Sigmoid colon (tissue), 6 donors: ENCODE measurements at regions not wholly inside any gene's neighbourhood (a gene's known extent, or its start where the extent isn't known, plus 50 kb on each side); places are given as distances from the start of the nearest gene placed in this dataset.
"Not testable (repeated sequence)": the region's sequence is repeated elsewhere in the genome, so short reads cannot be mapped to it uniquely, and the experiment has no call there.

Source experiments
- DNase-seq: peaks from one replicate; pipeline ENCODE4 v3.0.0-alpha.2; 2019
- H3K27ac ChIP-seq, 4 donors: fragments of 200-600 bp; sonication (generic); one replicate each; pipeline ENCODE4 v1.5.1; 2016 to 2019; ENCODE audit warnings: mild to moderate bottlenecking in 1 of 4
- H3K27me3 ChIP-seq, 3 donors: fragments of 200-600 bp; sonication (generic); one replicate each; pipeline ENCODE4 v1.5.1; 2019; ENCODE audit warnings: mild to moderate bottlenecking in 1 of 3
- H3K36me3 ChIP-seq, 4 donors: fragments of 200-600 bp; sonication (generic); one replicate each; pipeline ENCODE4 v1.5.1; 2016 to 2019
- H3K4me1 ChIP-seq, 4 donors: fragments of 200-600 bp; sonication (generic); one replicate each; pipeline ENCODE4 v1.5.1; 2017 to 2019
- H3K4me3 ChIP-seq, 4 donors: fragments of 200-600 bp; sonication (generic); one replicate each; pipeline ENCODE4 v1.5.1; 2017 to 2019; ENCODE audit warnings: mild to moderate bottlenecking in 2 of 4, moderate library complexity in 1 of 4
- H3K9me3 ChIP-seq, 4 donors: fragments of 200-600 bp in 3 of 4; sonication (generic) in 3 of 4; one replicate each; pipeline versions ENCODE4 v1.5.1 to v1.6.1; 2013 to 2019
- CTCF ChIP-seq, 4 experiments: fragments of 450-650 bp in 3 of 4; fragments of 200-600 bp in 1 of 4; IDR thresholded peaks; one replicate each; pipeline ENCODE4 v1.5.1; 2016 to 2019; ENCODE audit warnings: antibody characterized with exemption in 4 of 4, mild to moderate bottlenecking in 3 of 4, moderate library complexity in 2 of 4
- EP300 ChIP-seq, 4 donors: sonication (generic); formaldehyde crosslinking; IDR thresholded peaks; one replicate each; pipeline ENCODE4 v1.6.1; 2017; ENCODE audit warnings: antibody characterized with exemption in 4 of 4
- POLR2A ChIP-seq, 2 donors: fragments of 450-650 bp; IDR thresholded peaks; one replicate each; pipeline ENCODE4 v1.6.1; 2016; ENCODE audit warnings: antibody characterized with exemption in 2 of 2, mild to moderate bottlenecking in 2 of 2, moderate library complexity in 2 of 2
- POLR2AphosphoS5 ChIP-seq, 4 donors: sonication (generic); formaldehyde crosslinking; IDR thresholded peaks; one replicate each; pipeline ENCODE4 v1.6.1; 2017; ENCODE audit warnings: antibody characterized with exemption in 4 of 4
- WGBS, 2 donors: extraction: QIAGEN DNeasy Blood & Tissue Kit; methylation state at CpG; one replicate each; pipeline ENCODE4 v1.1.7; 2013; 5-methylcytosine and 5-hydroxymethylcytosine counted together
- intact Hi-C: fragments of 100-400 bp; cut with DNase I; formaldehyde crosslinking; loops from one replicate; pipeline ENCODE4 v1.15.1; 2023
- donor health status: healthy with polysubstance abuse.
- donor health status: healthy.

DNA sequence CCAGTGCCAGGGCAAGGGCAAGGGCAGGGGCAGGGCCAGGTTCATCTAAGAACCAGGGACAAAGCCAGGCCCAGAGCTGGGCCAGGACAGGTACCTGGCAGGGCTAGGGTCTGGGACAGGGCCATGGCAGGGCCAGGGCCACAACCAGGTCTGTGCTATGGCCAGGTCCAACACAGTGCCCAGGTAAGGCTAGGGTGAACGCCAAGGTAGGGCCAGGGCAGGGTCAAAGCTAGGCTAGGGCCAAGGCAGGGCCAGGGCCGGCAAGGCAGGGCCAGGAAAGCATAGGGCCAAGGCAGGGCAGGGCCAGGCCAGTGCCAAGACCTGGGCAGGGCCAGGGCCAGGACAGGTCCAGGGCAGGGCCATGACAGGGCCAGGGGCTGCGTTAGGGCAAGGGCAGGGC, 398.7 kb downstream of the GOLGA6L6 start:
- H3K4me1 ChIP-seq, H3K27me3 ChIP-seq, intact Hi-C loops, H3K36me3 ChIP-seq, H3K9me3 ChIP-seq, H3K27ac ChIP-seq, H3K4me3 ChIP-seq: not testable (repeated sequence)
- peak; percentile 5 for DNase-seq
- 55 to 75% methylated on average over 2 of the region's 3 CpGs for WGBS, 2 donors

DNA sequence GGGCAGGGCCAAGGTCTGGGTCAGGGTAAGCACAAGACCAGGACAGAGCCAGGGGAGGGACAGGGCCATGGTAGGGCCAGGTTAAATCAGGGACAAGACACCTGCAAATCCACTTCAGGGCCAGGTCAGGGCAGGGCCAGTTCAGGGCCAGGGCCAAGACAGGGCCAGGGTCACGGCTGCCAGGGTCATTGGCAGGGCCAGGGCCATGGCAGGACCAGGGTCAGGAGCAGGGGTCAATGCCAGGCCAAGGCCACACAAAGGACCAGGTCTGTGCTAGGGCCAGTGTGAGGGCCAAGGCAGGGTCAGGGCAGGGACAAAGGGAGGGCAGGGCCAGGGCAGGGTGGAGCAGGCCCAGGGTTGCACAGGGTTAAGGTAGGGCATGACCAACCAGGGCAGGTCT, 399.2 kb downstream of the GOLGA6L6 start:
- H3K27me3 ChIP-seq, H3K4me3 ChIP-seq, intact Hi-C loops, H3K4me1 ChIP-seq, H3K27ac ChIP-seq, H3K36me3 ChIP-seq, H3K9me3 ChIP-seq: not testable (repeated sequence)
- WGBS, 2 donors: 23 to 49% methylated on average over 1 of the region's 1 CpG
- peak; percentile 46 for DNase-seq

GRCh38 chr15:20124668-20125067, 416.9 kb downstream of the GOLGA6L6 start:
- H3K4me3 ChIP-seq, H3K4me1 ChIP-seq, DNase-seq, H3K27ac ChIP-seq, H3K9me3 ChIP-seq, H3K36me3 ChIP-seq, intact Hi-C loops, H3K27me3 ChIP-seq: not testable (repeated sequence)
- 77 to 79% methylated on average over 3 of the region's 4 CpGs for WGBS, 2 donors

DNA sequence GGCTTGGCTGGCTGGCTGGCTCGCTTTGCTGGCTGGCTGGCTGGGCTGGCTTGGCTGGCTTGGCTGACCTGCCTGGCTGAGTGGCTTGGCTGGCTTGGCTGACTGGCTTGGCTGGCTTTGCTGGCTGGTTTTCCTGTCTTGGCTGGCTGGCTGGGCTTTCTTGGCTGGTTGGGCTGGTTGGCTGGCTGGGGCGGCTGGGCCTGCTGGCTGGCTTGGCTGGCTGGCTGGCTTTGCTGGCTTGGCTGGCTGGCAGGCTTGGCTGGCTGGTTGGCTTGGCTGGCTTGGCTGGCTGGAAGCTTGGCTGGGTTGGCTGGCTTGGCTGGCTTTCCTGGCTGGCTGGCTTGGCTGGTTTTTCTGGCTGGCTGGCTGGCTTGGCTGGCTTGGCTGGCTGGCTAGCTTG, 435.6 kb downstream of the GOLGA6L6 start:
- DNase-seq: peak; percentile 70
- WGBS, 2 donors: 66 to 75% methylated on average over 2 of the region's 2 CpGs
- Histone ChIP-seq H3K27ac (no peak overlapping the region), H3K4me1 (no peaks in the 10 kb centered on the region), H3K27me3 (no peaks in the 10 kb centered on the region), H3K9me3 (no peaks in the 10 kb centered on the region), H3K4me3 (no peak overlapping the region), H3K36me3 (no peaks in the 10 kb centered on the region)
- intact Hi-C loops: no loop called here
- TF ChIP-seq EP300 (IDR thresholded peaks at IDR 0.05) (no peak), POLR2AphosphoS5 (IDR thresholded peaks at IDR 0.05) (no peak), POLR2A (IDR thresholded peaks at IDR 0.05) (no peak), CTCF (IDR thresholded peaks at IDR 0.05) (no peak)

GRCh38 chr15:20105011-20105990, 436.3 kb downstream of the GOLGA6L6 start:
- H3K36me3 ChIP-seq, intact Hi-C loops, H3K9me3 ChIP-seq, H3K4me1 ChIP-seq, H3K4me3 ChIP-seq, H3K27me3 ChIP-seq, H3K27ac ChIP-seq: not testable (repeated sequence)
- peak; percentile 64 for DNase-seq
- WGBS, 2 donors: 88% methylated on average over 2 of the region's 3 CpGs

DNA sequence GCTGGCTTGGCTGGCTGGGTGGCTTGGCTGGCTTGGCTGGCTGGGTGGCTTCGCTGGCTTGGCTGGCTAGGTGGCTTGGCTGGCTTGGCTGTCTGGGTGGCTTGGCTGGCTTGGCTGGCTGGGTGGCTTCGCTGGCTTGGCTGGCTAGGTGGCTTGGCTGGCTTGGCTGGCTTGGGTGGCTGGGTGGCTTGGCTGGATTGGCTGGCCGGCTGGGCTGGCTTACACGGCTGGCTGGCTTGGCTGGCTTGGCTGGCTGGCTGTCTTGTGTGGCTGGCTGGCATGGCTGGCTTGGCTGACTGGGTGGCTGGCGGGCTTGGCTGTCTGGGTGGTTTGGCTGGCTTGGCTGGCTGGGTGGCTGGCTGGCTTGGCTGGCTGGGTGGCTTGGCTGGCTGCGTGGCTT, 437.0 kb downstream of the GOLGA6L6 start:
- H3K4me1 ChIP-seq, H3K9me3 ChIP-seq, intact Hi-C loops, H3K4me3 ChIP-seq, H3K27ac ChIP-seq, H3K36me3 ChIP-seq, H3K27me3 ChIP-seq: not testable (repeated sequence)
- 73 to 84% methylated on average over 5 of the region's 6 CpGs for WGBS, 2 donors
- DNase-seq: peak; percentile 79

GRCh38 chr15:20102862-20103261, 438.7 kb downstream of the GOLGA6L6 start:
- DNase-seq: peak; percentile 75

DNA sequence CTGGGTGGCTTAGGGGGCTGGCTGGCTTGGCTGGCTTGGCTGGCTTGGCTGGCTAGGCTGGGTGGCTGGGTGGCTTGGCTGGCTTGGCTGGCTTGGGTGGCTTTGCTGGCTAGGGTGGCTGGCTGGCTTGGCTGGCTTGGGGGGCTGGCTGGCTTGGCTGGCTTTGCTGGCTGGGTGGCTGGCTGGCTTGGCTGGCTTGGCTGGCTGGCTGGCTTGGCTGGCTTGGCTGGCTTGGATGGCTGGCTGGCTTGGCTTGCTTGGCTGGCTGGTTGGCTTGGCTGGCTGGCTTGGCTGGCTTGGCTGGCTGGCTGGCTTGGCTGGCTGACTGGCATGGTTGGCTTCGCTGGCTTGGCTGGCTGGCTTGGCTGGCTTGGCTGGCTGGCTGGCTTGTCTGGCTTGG, 439.4 kb downstream of the GOLGA6L6 start:
- H3K36me3 ChIP-seq, H3K27me3 ChIP-seq, H3K4me3 ChIP-seq, H3K27ac ChIP-seq, H3K4me1 ChIP-seq, H3K9me3 ChIP-seq, intact Hi-C loops: not testable (repeated sequence)
- WGBS, 2 donors: 72 to 74% methylated on average over 1 of the region's 1 CpG
- DNase-seq: peak; percentile 67

More at GRCh38 chr15:20102862-20103261, 438.7 kb downstream of the GOLGA6L6 start:
- H3K27me3 ChIP-seq, H3K4me1 ChIP-seq, H3K9me3 ChIP-seq, H3K36me3 ChIP-seq, intact Hi-C loops, H3K4me3 ChIP-seq, H3K27ac ChIP-seq: not testable (repeated sequence)
- WGBS, 2 donors: 79 to 83% methylated on average over 5 of the region's 5 CpGs

- WGBS, 2 donors: no CpG with 5 or more reads among the region's 3 CpGs
- H3K27ac ChIP-seq, H3K4me1 ChIP-seq, H3K27me3 ChIP-seq, H3K36me3 ChIP-seq, H3K4me3 ChIP-seq, DNase-seq, H3K9me3 ChIP-seq, intact Hi-C loops: not testable (repeated sequence)
Observed at GRCh38 chr15:20101281-20101680, 440.3 kb downstream of the GOLGA6L6 start.

GRCh38 chr15:20100604-20101270, 440.9 kb downstream of the GOLGA6L6 start:
- H3K4me1 ChIP-seq, H3K36me3 ChIP-seq, intact Hi-C loops, H3K4me3 ChIP-seq, H3K9me3 ChIP-seq, DNase-seq, H3K27me3 ChIP-seq, H3K27ac ChIP-seq: not testable (repeated sequence)
- no CpG with 5 or more reads among the region's 8 CpGs for WGBS, 2 donors

DNA sequence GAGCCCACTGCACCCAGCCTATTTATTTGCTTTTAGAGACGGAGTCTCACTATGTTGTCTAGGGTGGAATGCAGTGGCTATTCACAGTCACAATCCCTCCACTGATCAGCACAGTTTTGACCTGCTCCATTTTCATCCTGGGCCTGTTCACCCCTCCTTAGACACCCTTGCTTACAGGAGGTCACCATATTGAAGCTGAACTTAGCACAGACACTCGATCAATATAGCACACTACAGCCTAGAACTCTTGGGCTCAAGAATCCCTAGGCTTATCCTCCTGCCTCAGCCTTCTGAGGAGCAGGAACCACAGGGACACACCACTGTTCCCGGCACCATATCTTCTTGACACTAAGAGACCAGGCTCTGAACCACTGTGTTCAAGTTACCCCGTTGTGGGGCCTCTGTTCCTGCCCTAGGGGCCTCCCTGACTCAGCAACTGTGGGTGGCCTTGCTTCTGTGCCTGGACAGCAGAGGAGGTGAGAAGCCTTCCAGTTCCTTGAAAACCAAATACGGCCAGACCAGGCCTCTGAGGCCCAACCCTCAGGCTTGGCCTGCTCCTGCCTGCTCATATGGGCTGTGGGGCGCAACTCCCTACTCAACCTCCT, 445.8 kb downstream of the GOLGA6L6 start:
- WGBS, 2 donors: 78 to 79% methylated on average over 4 to 5 of the region's 6 CpGs
- H3K27ac ChIP-seq, intact Hi-C loops, H3K36me3 ChIP-seq, H3K27me3 ChIP-seq, DNase-seq, H3K4me3 ChIP-seq, H3K4me1 ChIP-seq, H3K9me3 ChIP-seq: not testable (repeated sequence)
